Mucosa of rectum (tissue), 2 donors: ENCODE measurements at regions not wholly inside any gene's neighbourhood (a gene's known extent, or its start where the extent isn't known, plus 50 kb on each side); places are given as distances from the start of the nearest gene placed in this dataset.

Experiments
- H3K27ac ChIP-seq, 2 donors: one replicate each; pipeline ENCODE4 v1.7.0; 2013; ENCODE audit warnings: inconsistent platforms in 2 of 2, low read depth in 2 of 2, low read length in 2 of 2
- H3K27me3 ChIP-seq, 2 donors: one replicate each; pipeline ENCODE4 v1.7.0; 2013; ENCODE audit warnings: low read length in 2 of 2; ENCODE audit not compliant: control insufficient read depth in 2 of 2, insufficient read depth in 2 of 2
- H3K36me3 ChIP-seq, 2 donors: one replicate each; pipeline ENCODE4 v1.7.0; 2013; ENCODE audit warnings: low read length in 2 of 2; ENCODE audit not compliant: control insufficient read depth in 2 of 2, insufficient read depth in 2 of 2
- H3K4me1 ChIP-seq, 2 donors: one replicate each; pipeline ENCODE4 v1.7.0; 2013; ENCODE audit warnings: low read length in 2 of 2, mild to moderate bottlenecking in 1 of 2; ENCODE audit not compliant: control insufficient read depth in 2 of 2, insufficient read depth in 2 of 2
- H3K4me3 ChIP-seq, 2 donors: one replicate each; pipeline ENCODE4 v1.7.0; 2013; ENCODE audit warnings: low read length in 2 of 2
- H3K9ac ChIP-seq, 2 donors: one replicate each; pipeline ENCODE4 v1.7.0; 2013; ENCODE audit warnings: low read length in 2 of 2, low read depth in 1 of 2, mild to moderate bottlenecking in 1 of 2
- H3K9me3 ChIP-seq, 2 donors: one replicate each; pipeline ENCODE4 v1.7.0; 2013; ENCODE audit warnings: low read length in 2 of 2; ENCODE audit not compliant: control insufficient read depth in 2 of 2
- donor health status: healthy.
- donor health status: Normal muscosa, but diverticular disease.

- no peaks in the 10 kb centered on the region for H3K27me3 ChIP-seq
- H3K4me3 ChIP-seq: no peak overlapping the region
- H3K9me3 ChIP-seq: no peaks in the 10 kb centered on the region
- H3K36me3 ChIP-seq: no peaks in the 10 kb centered on the region
- H3K4me1 ChIP-seq: peaks cover 0 to 2% of the 10 kb centered on the region in 2 donors
- no peak overlapping the region for H3K9ac ChIP-seq
- no peak overlapping the region for H3K27ac ChIP-seq
Measured at GRCh38 chr2:19690429-19690828, 211.4 kb downstream of the TTC32 start.

DNA sequence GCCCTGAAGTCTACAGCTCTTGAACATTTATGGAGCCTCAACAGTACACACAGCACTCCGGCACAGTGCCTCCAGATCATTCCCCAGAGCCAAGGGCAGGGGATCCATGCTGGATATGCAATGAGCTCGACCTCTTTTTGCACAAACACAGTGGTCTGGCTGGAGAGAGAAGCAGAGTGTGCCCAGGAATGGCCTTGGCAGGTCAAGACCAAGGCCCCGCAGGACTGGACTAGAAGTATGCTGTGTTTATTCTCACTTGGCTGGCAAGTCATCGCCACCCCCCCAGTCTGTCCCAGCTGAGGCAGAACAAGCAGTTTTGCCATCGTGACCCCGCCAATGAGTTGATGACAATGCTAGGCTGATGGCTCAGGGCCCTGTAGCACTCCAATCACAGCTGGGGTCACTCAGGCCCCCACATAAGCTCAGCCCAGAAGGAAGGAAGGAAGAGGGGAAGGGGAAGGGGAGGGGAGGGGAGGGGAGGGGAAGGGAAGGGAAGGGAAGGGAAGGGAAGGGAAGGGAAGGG, 212.1 kb downstream of the TTC32 start:
- no peak overlapping the region for H3K9ac ChIP-seq
- peaks cover 0 to 2% of the 10 kb centered on the region in 2 donors for H3K4me1 ChIP-seq
- no peak overlapping the region for H3K4me3 ChIP-seq
- H3K27me3 ChIP-seq: no peaks in the 10 kb centered on the region
- no peaks in the 10 kb centered on the region for H3K36me3 ChIP-seq
- no peak overlapping the region for H3K27ac ChIP-seq
- H3K9me3 ChIP-seq: no peaks in the 10 kb centered on the region

GRCh38 chr2:19688059-19688458, 213.7 kb downstream of the TTC32 start:
- Histone ChIP-seq H3K27ac (no peak overlapping the region), H3K9ac (no peak overlapping the region), H3K4me1 (peaks cover 0 to 2% of the 10 kb centered on the region in 2 donors), H3K36me3 (no peaks in the 10 kb centered on the region), H3K4me3 (no peak overlapping the region), H3K9me3 (no peaks in the 10 kb centered on the region), H3K27me3 (no peaks in the 10 kb centered on the region)

GRCh38 chr2:19687017-19687659, 214.6 kb downstream of the TTC32 start:
- no peak overlapping the region for H3K27ac ChIP-seq
- H3K36me3 ChIP-seq: no peaks in the 10 kb centered on the region

DNA sequence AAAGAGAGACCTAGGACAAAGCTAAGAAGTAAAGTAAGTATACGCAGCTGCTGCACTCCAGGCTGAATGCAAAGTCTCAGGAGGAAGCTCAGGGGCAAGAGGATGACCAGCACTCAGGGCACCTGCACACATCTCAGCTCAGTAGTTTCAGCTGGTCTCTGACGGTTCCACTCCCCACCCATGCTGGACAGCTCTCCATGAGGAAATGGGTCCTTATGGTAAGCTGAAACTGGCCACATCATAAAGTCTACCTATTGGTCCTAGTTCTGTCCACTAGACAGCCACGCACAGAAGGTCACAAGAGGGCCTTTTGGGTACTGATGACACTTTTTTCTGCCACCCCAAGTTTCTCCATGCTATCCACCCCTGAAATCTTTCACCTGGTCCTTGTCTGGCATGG, 215.3 kb downstream of the TTC32 start:
- H3K27ac ChIP-seq: no peak overlapping the region
- no peaks in the 10 kb centered on the region for H3K9me3 ChIP-seq
- no peaks in the 10 kb centered on the region for H3K27me3 ChIP-seq
- H3K9ac ChIP-seq: no peak overlapping the region
- no peak overlapping the region for H3K4me3 ChIP-seq
- H3K36me3 ChIP-seq: no peaks in the 10 kb centered on the region
- peaks cover 0 to 2% of the 10 kb centered on the region in 2 donors for H3K4me1 ChIP-seq

More at GRCh38 chr2:19687017-19687659, 214.6 kb downstream of the TTC32 start:
- H3K9me3 ChIP-seq: no peaks in the 10 kb centered on the region
- no peak overlapping the region for H3K9ac ChIP-seq
- H3K4me1 ChIP-seq: peaks cover 0 to 2% of the 10 kb centered on the region in 2 donors
- no peak overlapping the region for H3K4me3 ChIP-seq
- H3K27me3 ChIP-seq: no peaks in the 10 kb centered on the region

GRCh38 chr2:19685731-19686130, 216.1 kb downstream of the TTC32 start:
- Histone ChIP-seq H3K27me3 (no peaks in the 10 kb centered on the region), H3K27ac (no peak overlapping the region), H3K9me3 (no peaks in the 10 kb centered on the region), H3K4me3 (no peak overlapping the region), H3K9ac (no peak overlapping the region), H3K4me1 (peaks cover 0 to 2% of the 10 kb centered on the region in 2 donors), H3K36me3 (no peaks in the 10 kb centered on the region)

DNA sequence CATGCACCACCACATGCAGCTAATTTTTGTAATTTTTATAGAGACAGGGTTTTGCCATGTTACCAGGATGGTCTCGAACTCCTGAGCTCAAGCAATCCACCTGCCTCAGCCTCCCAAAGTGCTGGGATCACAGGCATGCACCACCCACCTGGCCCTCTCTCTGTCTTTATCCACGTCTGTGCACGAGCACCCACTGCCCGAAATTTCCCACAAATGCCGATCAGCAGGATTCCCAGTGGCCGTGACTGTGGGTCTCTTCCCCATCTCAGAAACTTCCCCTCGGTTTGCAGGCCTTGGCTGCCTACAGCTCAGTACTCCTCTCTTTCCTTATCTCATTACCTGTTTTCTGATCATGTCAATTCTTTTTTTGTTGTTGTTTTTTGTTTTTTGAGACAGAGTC, 217.3 kb downstream of the TTC32 start:
- H3K27me3 ChIP-seq: no peaks in the 10 kb centered on the region
- no peak overlapping the region for H3K4me3 ChIP-seq
- H3K4me1 ChIP-seq: peaks cover 0 to 2% of the 10 kb centered on the region in 2 donors
- H3K9ac ChIP-seq: no peak overlapping the region
- H3K36me3 ChIP-seq: no peaks in the 10 kb centered on the region
- H3K9me3 ChIP-seq: no peaks in the 10 kb centered on the region
- no peak overlapping the region for H3K27ac ChIP-seq

DNA sequence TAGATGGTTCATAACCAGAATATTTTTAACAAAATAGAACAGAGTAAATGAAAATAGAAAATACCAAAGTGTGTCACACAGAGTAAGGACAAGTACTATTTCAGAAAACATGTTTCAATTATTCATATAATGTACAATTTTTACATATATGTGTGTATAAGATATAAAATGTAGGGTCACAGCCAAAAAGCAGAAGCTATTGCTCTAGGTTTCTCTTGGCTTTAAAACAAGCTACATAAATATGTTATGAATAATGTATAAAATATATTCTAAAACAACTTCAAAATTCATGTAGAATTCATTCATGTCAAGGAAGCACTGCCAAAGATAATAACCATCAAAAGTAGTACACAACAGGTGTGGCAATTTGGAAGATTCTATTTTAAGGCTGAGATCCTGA, 218.2 kb downstream of the TTC32 start:
- H3K27ac ChIP-seq: no peak overlapping the region

GRCh38 chr2:19682493-19682892, 219.3 kb downstream of the TTC32 start:
- H3K36me3 ChIP-seq: no peaks in the 10 kb centered on the region
- no peak overlapping the region for H3K27ac ChIP-seq
- no peaks in the 10 kb centered on the region for H3K27me3 ChIP-seq
- H3K9ac ChIP-seq: no peak overlapping the region
- H3K4me1 ChIP-seq: peaks cover 0 to 2% of the 10 kb centered on the region in 2 donors
- H3K4me3 ChIP-seq: no peak overlapping the region
- H3K9me3 ChIP-seq: no peaks in the 10 kb centered on the region

More for the DNA sequence above, 218.2 kb downstream of the TTC32 start:
- H3K4me3 ChIP-seq: no peak overlapping the region
- H3K4me1 ChIP-seq: peaks cover 0 to 2% of the 10 kb centered on the region in 2 donors
- no peak overlapping the region for H3K9ac ChIP-seq
- H3K9me3 ChIP-seq: no peaks in the 10 kb centered on the region
- H3K27me3 ChIP-seq: no peaks in the 10 kb centered on the region
- H3K36me3 ChIP-seq: no peaks in the 10 kb centered on the region

DNA sequence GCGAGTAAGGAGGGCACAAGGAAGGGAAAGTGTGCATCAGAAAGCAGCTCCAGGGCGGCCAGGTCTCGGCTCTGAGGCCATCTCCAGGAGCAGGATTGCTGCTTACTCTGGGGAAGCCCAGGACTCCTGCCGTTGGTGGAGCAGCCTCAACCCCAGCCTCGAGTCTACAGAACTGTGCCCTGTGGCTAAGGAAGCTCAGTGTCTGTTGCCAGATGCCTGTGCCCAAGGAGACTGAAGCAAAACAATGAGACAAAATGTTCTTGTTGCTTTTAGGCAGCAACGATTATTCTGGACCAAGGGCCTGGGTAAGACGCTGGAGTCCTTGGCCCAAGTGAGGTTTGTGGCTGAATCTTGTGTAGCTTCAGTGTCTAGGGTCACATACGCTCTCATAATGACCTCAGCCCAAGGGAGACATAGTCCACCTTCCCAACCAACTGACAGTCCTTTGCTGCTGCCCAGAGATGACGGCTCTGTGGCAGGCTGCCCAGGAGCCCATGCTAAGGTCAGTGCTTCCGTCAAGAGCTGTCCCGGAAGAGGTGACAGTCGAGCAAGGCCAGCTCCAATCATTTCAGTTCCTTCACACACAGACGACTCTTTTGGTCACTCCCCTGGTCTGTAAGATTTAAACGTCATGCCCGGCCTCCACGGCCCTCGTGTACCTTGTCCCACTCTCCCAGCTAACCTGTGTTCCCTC, 223.8 kb downstream of the TTC32 start:
- Histone ChIP-seq H3K9ac (no peak overlapping the region), H3K27me3 (no peaks in the 10 kb centered on the region), H3K9me3 (no peaks in the 10 kb centered on the region), H3K4me1 (no peaks in the 10 kb centered on the region), H3K27ac (no peak overlapping the region), H3K4me3 (no peak overlapping the region), H3K36me3 (no peaks in the 10 kb centered on the region)
